Lower leg skin (tissue), 4 donors: ENCODE measurements at regions not wholly inside any gene's neighbourhood (a gene's known extent, or its start where the extent isn't known, plus 50 kb on each side); places are given as distances from the start of the nearest gene placed in this dataset.

Experiments
- DNase-seq, 2 donors: peaks; one replicate each; pipeline ENCODE4 v3.0.0-alpha.2; 2019; ENCODE audit warnings: low spot score in 2 of 2
- H3K4me3 ChIP-seq: fragments of 200-600 bp; sonication (generic); 2 replicates; pipeline ENCODE4 v1.5.1; 2017; ENCODE audit warnings: mild to moderate bottlenecking, low read depth; ENCODE audit not compliant: poor library complexity, severe bottlenecking
- POLR2A ChIP-seq, 2 donors: fragments of 450-650 bp; IDR thresholded peaks; one replicate each; pipeline ENCODE4 v1.6.1; 2016 to 2017; ENCODE audit warnings: antibody characterized with exemption in 2 of 2, mild to moderate bottlenecking in 1 of 2, moderate library complexity in 1 of 2
- WGBS, 2 donors: methylation state at CpG; one replicate each; pipeline ENCODE4 v1.1.5; 2018; 5-methylcytosine and 5-hydroxymethylcytosine counted together
- intact Hi-C: fragments of 100-400 bp; cut with DNase I; formaldehyde crosslinking; loops from one replicate; pipeline ENCODE4 v1.15.0; 2023; ENCODE audit warnings: low total_unique reads
- TF ChIP-seq, protein P1 (sequence below), 3 donors: fragments of 450-650 bp; IDR thresholded peaks; one replicate each; pipeline ENCODE4 v1.5.1; 2016; ENCODE audit warnings: antibody characterized with exemption in 3 of 3, mild to moderate bottlenecking in 3 of 3, moderate library complexity in 2 of 3

- 41 to 46% methylated on average over 2 of the region's 2 CpGs for WGBS, 2 donors
- intact Hi-C loops = no loop called here
- no peak overlapping the region for H3K4me3 ChIP-seq
- no peak for DNase-seq
- no peak for TF ChIP-seq POLR2A (IDR thresholded peaks at IDR 0.05)
- TF ChIP-seq, protein P1, sequence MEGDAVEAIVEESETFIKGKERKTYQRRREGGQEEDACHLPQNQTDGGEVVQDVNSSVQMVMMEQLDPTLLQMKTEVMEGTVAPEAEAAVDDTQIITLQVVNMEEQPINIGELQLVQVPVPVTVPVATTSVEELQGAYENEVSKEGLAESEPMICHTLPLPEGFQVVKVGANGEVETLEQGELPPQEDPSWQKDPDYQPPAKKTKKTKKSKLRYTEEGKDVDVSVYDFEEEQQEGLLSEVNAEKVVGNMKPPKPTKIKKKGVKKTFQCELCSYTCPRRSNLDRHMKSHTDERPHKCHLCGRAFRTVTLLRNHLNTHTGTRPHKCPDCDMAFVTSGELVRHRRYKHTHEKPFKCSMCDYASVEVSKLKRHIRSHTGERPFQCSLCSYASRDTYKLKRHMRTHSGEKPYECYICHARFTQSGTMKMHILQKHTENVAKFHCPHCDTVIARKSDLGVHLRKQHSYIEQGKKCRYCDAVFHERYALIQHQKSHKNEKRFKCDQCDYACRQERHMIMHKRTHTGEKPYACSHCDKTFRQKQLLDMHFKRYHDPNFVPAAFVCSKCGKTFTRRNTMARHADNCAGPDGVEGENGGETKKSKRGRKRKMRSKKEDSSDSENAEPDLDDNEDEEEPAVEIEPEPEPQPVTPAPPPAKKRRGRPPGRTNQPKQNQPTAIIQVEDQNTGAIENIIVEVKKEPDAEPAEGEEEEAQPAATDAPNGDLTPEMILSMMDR (IDR thresholded peaks at IDR 0.05) = no peak
Observed at GRCh38 chr3:189071446-189071845, 100.3 kb upstream of the TPRG1 start.

DNA sequence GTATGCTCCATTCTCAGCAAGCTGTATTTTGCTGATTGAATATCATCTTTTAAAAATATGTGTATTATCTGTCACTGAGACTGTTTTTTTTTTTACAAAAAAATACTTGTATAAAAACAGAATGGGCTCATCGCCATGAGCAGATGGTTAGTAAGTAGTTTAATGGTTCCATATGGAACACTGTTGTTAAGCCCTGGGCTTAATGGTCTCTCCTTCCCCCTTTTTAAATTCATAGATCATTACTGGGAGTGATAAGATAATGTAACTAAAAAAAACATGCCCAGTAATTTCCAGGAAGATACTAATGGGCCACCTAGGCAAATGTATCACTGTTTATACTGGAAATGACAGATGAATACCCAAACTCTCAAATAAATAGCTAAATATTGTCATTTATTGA, 95.3 kb upstream of the TPRG1 start:
- WGBS, 2 donors = 80 to 93% methylated on average over 1 of the region's 1 CpG
- H3K4me3 ChIP-seq = no peak overlapping the region
- TF ChIP-seq, protein P1 (IDR thresholded peaks at IDR 0.05) = no peak
- no peak for TF ChIP-seq POLR2A (IDR thresholded peaks at IDR 0.05)
- intact Hi-C loops = no loop called here
- DNase-seq = no peak

GRCh38 chr3:189080745-189081144, 91.0 kb upstream of the TPRG1 start:
- DNase-seq = no peak
- intact Hi-C loops = no loop called here
- 60 to 65% methylated on average over 2 of the region's 2 CpGs for WGBS, 2 donors
- H3K4me3 ChIP-seq = no peak overlapping the region
- TF ChIP-seq, protein P1 (IDR thresholded peaks at IDR 0.05) = no peak
- TF ChIP-seq POLR2A (IDR thresholded peaks at IDR 0.05) = no peak

DNA sequence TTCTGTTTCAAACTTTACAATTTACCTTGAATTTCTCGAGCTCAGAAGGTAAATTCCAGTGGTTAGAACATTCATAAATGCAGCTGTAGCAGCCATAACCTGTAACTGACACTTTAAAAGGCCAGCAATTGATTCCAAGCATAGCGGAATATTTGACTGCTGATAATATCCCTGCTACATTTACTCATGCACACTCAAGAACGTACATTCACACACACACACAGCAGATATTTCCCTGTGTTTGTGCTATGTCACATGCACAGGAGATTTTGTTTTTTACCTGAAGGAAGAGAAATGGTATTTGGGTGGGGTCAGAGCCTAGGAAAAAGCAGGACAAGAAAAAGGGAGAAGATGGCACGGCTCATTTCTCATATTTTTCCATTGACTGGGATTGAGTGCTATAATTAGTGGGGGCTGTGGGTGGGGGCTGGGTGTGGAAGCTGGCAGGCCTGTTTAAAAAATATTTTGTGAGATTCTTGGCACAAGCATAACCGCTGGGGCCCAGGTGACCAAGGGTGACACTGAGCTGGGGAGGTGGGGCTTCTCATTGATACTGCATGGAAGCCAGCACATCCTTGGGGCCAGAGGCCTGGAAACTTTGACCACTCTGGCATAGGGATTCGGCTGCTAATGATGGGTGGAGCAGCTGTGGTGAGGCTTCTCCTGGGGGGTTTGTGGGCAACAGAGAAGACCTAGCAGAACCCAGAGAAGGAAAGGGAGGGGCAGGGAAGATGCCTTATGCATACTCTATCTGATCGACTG, 88.9 kb upstream of the TPRG1 start:
- H3K4me3 ChIP-seq = no peak overlapping the region
- TF ChIP-seq, protein P1 (IDR thresholded peaks at IDR 0.05) = no peak
- no peak for TF ChIP-seq POLR2A (IDR thresholded peaks at IDR 0.05)
- DNase-seq = no peak
- 76 to 79% methylated on average over 7 of the region's 7 CpGs for WGBS, 2 donors
- intact Hi-C loops = no loop called here

GRCh38 chr3:189084620-189085019, 87.2 kb upstream of the TPRG1 start:
- H3K4me3 ChIP-seq = no peak overlapping the region
- intact Hi-C loops = no loop called here
- DNase-seq = no peak
- WGBS, 2 donors = 93 to 94% methylated on average over 4 of the region's 4 CpGs
- TF ChIP-seq POLR2A (IDR thresholded peaks at IDR 0.05) = no peak
- TF ChIP-seq, protein P1 (IDR thresholded peaks at IDR 0.05) = no peak

- intact Hi-C loops = no loop called here
- no peak overlapping the region for H3K4me3 ChIP-seq
- no peak for DNase-seq
- WGBS, 2 donors = 84 to 90% methylated on average over 4 of the region's 4 CpGs
- TF ChIP-seq, protein P1 (IDR thresholded peaks at IDR 0.05) = no peak
- TF ChIP-seq POLR2A (IDR thresholded peaks at IDR 0.05) = no peak
Observed at GRCh38 chr3:189092547-189092946, 79.2 kb upstream of the TPRG1 start.
